Activated naive CD8-positive, alpha-beta T cell treated with anti-CD3 and anti-CD28 coated beads, Interleukin-2, amount 10 ng/mL, durations not matched to agents 7 days and 5 days (primary cell): ENCODE measurements at regions not wholly inside any gene's neighbourhood (a gene's known extent, or its start where the extent isn't known, plus 50 kb on each side); places are given as distances from the start of the nearest gene placed in this dataset.
"Not testable (repeated sequence)": the region's sequence is repeated elsewhere in the genome, so short reads cannot be mapped to it uniquely, and the experiment has no call there.

Experiments
- ATAC-seq: fragments of 150-1000 bp; cut with Tn5 transposase; one replicate; pipeline ENCODE4 v1.10.0; 2021; ENCODE audit warnings: low read depth, moderate library complexity
- POLR2A ChIA-PET: fragments of 350-600 bp; sonication (Branson Sonifier 250); formaldehyde crosslinking; loops from one replicate; lab custom pipeline; 2021; ENCODE audit warnings: antibody characterized with exemption; lab: Charles Lee
- DNase-seq: peaks from one replicate; pipeline ENCODE4 v3.0.0; 2021
- H3K27ac Mint-ChIP-seq: one replicate; pipeline ENCODE4 v1.8.0; 2022; ENCODE audit warnings: mild to moderate bottlenecking, mixed read lengths
- H3K27me3 Mint-ChIP-seq: one replicate; pipeline ENCODE4 v1.8.0; 2022; ENCODE audit warnings: mild to moderate bottlenecking, moderate library complexity, mixed read lengths
- H3K36me3 Mint-ChIP-seq: one replicate; pipeline ENCODE4 v1.8.0; 2021; ENCODE audit warnings: mild to moderate bottlenecking, mixed read lengths
- H3K4me1 Mint-ChIP-seq: one replicate; pipeline ENCODE4 v1.8.0; 2021; ENCODE audit warnings: mixed read lengths
- H3K4me3 Mint-ChIP-seq: one replicate; pipeline ENCODE4 v1.8.0; 2022; ENCODE audit warnings: mild to moderate bottlenecking, moderate library complexity, mixed read lengths
- H3K9me3 Mint-ChIP-seq: one replicate; pipeline ENCODE4 v1.8.0; 2021; ENCODE audit warnings: mixed read lengths

GRCh38 chr16:87149051-87149450 lies 168.1 kb downstream of the C16orf95 start:
- POLR2A ChIA-PET, result no interaction called here
- no peak overlapping the region for H3K4me3 Mint-ChIP-seq

GRCh38 chr16:87150262-87150661 lies 166.9 kb downstream of the C16orf95 start:
- Mint-ChIP-seq H3K27ac (no peak overlapping the region), H3K4me1 (no peaks in the 10 kb centered on the region), H3K4me3 (no peak overlapping the region), H3K27me3 (no peaks in the 10 kb centered on the region), H3K9me3 (peaks cover 4% of the 10 kb centered on the region), H3K36me3 (no peaks in the 10 kb centered on the region)
- DNase-seq (no peak), ATAC-seq (no peak)
- POLR2A ChIA-PET, result no interaction called here

More at GRCh38 chr16:87149051-87149450, 168.1 kb downstream of the C16orf95 start:
- DNase-seq (no peak), ATAC-seq (no peak)
- Mint-ChIP-seq H3K36me3 (no peaks in the 10 kb centered on the region), H3K4me1 (no peaks in the 10 kb centered on the region), H3K27me3 (no peaks in the 10 kb centered on the region), H3K9me3 (peaks cover 3% of the 10 kb centered on the region), H3K27ac (no peak overlapping the region)

GRCh38 chr16:87150681-87151280 lies 166.4 kb downstream of the C16orf95 start:
- Mint-ChIP-seq H3K4me3 (no peak overlapping the region), H3K27ac (no peak overlapping the region), H3K36me3 (no peaks in the 10 kb centered on the region), H3K9me3 (peaks cover 7% of the 10 kb centered on the region), H3K4me1 (no peaks in the 10 kb centered on the region), H3K27me3 (no peaks in the 10 kb centered on the region)
- ATAC-seq (no peak), DNase-seq (no peak)
- POLR2A ChIA-PET, result no interaction called here

GRCh38 chr16:87152221-87152755 lies 164.9 kb downstream of the C16orf95 start:
- Mint-ChIP-seq H3K4me3 (no peak overlapping the region), H3K27ac (no peak overlapping the region), H3K27me3 (no peaks in the 10 kb centered on the region), H3K36me3 (no peaks in the 10 kb centered on the region), H3K9me3 (peaks cover 7% of the 10 kb centered on the region), H3K4me1 (no peaks in the 10 kb centered on the region)
- DNase-seq, result no peak
- no peak for ATAC-seq
- POLR2A ChIA-PET, result no interaction called here

- H3K4me1 Mint-ChIP-seq, result no peaks in the 10 kb centered on the region
- DNase-seq (no peak), ATAC-seq (no peak)
- POLR2A ChIA-PET, result no interaction called here
- H3K9me3 Mint-ChIP-seq, result peaks cover 7% of the 10 kb centered on the region
- H3K27ac Mint-ChIP-seq, result no peak overlapping the region
- H3K36me3 Mint-ChIP-seq, result no peaks in the 10 kb centered on the region
- no peak overlapping the region for H3K4me3 Mint-ChIP-seq
- no peaks in the 10 kb centered on the region for H3K27me3 Mint-ChIP-seq
Measured at GRCh38 chr16:87153326-87153725, 163.9 kb downstream of the C16orf95 start.

- POLR2A ChIA-PET, DNase-seq, H3K27ac Mint-ChIP-seq, H3K4me1 Mint-ChIP-seq, H3K9me3 Mint-ChIP-seq, ATAC-seq, H3K36me3 Mint-ChIP-seq, H3K27me3 Mint-ChIP-seq, H3K4me3 Mint-ChIP-seq: not testable (repeated sequence)
Measured at GRCh38 chr16:87155315-87155714, 161.9 kb downstream of the C16orf95 start.

GRCh38 chr16:87156195-87156594 lies 161.0 kb downstream of the C16orf95 start:
- H3K4me1 Mint-ChIP-seq, result peaks cover under 1% of the 10 kb centered on the region
- H3K4me3 Mint-ChIP-seq, result no peak overlapping the region
- peaks cover 2% of the 10 kb centered on the region for H3K27me3 Mint-ChIP-seq
- no peak overlapping the region for H3K27ac Mint-ChIP-seq
- POLR2A ChIA-PET, result no interaction called here
- no peak for DNase-seq
- ATAC-seq, result no peak
- H3K9me3 Mint-ChIP-seq, result peaks cover 7% of the 10 kb centered on the region
- H3K36me3 Mint-ChIP-seq, result no peaks in the 10 kb centered on the region

GRCh38 chr16:87160234-87160636 lies 157.0 kb downstream of the C16orf95 start:
- DNase-seq (no peak), ATAC-seq (no peak)
- Mint-ChIP-seq H3K27me3 (peaks cover 2% of the 10 kb centered on the region), H3K27ac (no peak overlapping the region), H3K4me3 (no peak overlapping the region), H3K36me3 (peaks cover 1% of the 10 kb centered on the region), H3K4me1 (peaks cover 2% of the 10 kb centered on the region), H3K9me3 (peaks cover 4% of the 10 kb centered on the region)
- POLR2A ChIA-PET, result no interaction called here

GRCh38 chr16:87160701-87161337 lies 156.4 kb downstream of the C16orf95 start:
- no peak overlapping the region for H3K27ac Mint-ChIP-seq
- peaks cover 2% of the 10 kb centered on the region for H3K4me1 Mint-ChIP-seq
- no peak for ATAC-seq
- H3K4me3 Mint-ChIP-seq, result no peak overlapping the region
- no peak for DNase-seq
- POLR2A ChIA-PET, result no interaction called here
- H3K36me3 Mint-ChIP-seq, result peaks cover 1% of the 10 kb centered on the region
- peaks cover 2% of the 10 kb centered on the region for H3K27me3 Mint-ChIP-seq
- H3K9me3 Mint-ChIP-seq, result peaks cover 2% of the 10 kb centered on the region

GRCh38 chr16:87161410-87161809 lies 155.8 kb downstream of the C16orf95 start:
- H3K27me3 Mint-ChIP-seq, H3K4me3 Mint-ChIP-seq, POLR2A ChIA-PET, H3K36me3 Mint-ChIP-seq, H3K27ac Mint-ChIP-seq, H3K9me3 Mint-ChIP-seq, H3K4me1 Mint-ChIP-seq, ATAC-seq, DNase-seq: not testable (repeated sequence)

GRCh38 chr16:87161822-87162676 lies 155.1 kb downstream of the C16orf95 start:
- Mint-ChIP-seq H3K27ac (no peak overlapping the region), H3K9me3 (peaks cover 2% of the 10 kb centered on the region), H3K4me3 (no peak overlapping the region), H3K36me3 (peaks cover 1% of the 10 kb centered on the region), H3K27me3 (peaks cover 2% of the 10 kb centered on the region), H3K4me1 (peaks cover 2% of the 10 kb centered on the region)
- ATAC-seq (peak; percentile 55), DNase-seq (no peak)
- POLR2A ChIA-PET, result no interaction called here

- H3K36me3 Mint-ChIP-seq, DNase-seq, H3K4me3 Mint-ChIP-seq, ATAC-seq, H3K9me3 Mint-ChIP-seq, POLR2A ChIA-PET, H3K4me1 Mint-ChIP-seq, H3K27me3 Mint-ChIP-seq, H3K27ac Mint-ChIP-seq: not testable (repeated sequence)
Measured at GRCh38 chr16:87162799-87163198, 154.4 kb downstream of the C16orf95 start.

GRCh38 chr16:87163637-87164036 lies 153.6 kb downstream of the C16orf95 start:
- no peak for DNase-seq
- Mint-ChIP-seq H3K4me1 (peaks cover 2% of the 10 kb centered on the region), H3K36me3 (peaks cover 1% of the 10 kb centered on the region), H3K27me3 (peaks cover 2% of the 10 kb centered on the region), H3K27ac (no peak overlapping the region), H3K9me3 (peaks cover 2% of the 10 kb centered on the region), H3K4me3 (no peak overlapping the region)
- POLR2A ChIA-PET, result no interaction called here
- no peak for ATAC-seq
